HL-60 (cell line): ENCODE measurements at regions not wholly inside any gene's neighbourhood (a gene's known extent, or its start where the extent isn't known, plus 50 kb on each side); places are given as distances from the start of the nearest gene placed in this dataset.

Experiments used
- DNase-seq, 2 experiments: peaks; one replicate each; pipeline ENCODE4 v3.0.0-alpha.2; 2010 to 2020; ENCODE audit warnings: low read depth in 1 of 2, low spot score in 1 of 2
- H3K27ac ChIP-seq: fragments of 250-450 bp; sonication (Bioruptor Pico); replicated peaks from 2 replicates; pipeline ENCODE4 v1.5.1; 2020; ENCODE audit warnings: mild to moderate bottlenecking, moderate library complexity
- H3K27me3 ChIP-seq: fragments of 250-450 bp; sonication (Bioruptor Pico); 2 replicates; pipeline ENCODE4 v1.5.1; 2021; ENCODE audit warnings: mild to moderate bottlenecking, moderate library complexity; ENCODE audit not compliant: insufficient read depth, poor library complexity, severe bottlenecking
- H3K4me3 ChIP-seq: replicated peaks from 2 replicates; pipeline ENCODE4 v1.5.1; 2011; ENCODE audit warnings: mild to moderate bottlenecking, control low read depth, low read length; ENCODE audit not compliant: insufficient read depth
- GABPA ChIP-seq: IDR thresholded peaks from 2 replicates; pipeline ENCODE4 v1.6.1; 2012; ENCODE audit warnings: low read depth
- POLR2AphosphoS5 ChIP-seq: IDR thresholded peaks from 2 replicates; pipeline ENCODE4 v1.6.1; 2012; ENCODE audit warnings: low read depth
- SPI1 ChIP-seq: IDR thresholded peaks from 2 replicates; pipeline ENCODE4 v1.6.1; 2012; ENCODE audit warnings: low read depth, mild to moderate bottlenecking, borderline replicate concordance
- TF ChIP-seq, protein P1 (sequence below): IDR thresholded peaks from 2 replicates; pipeline ENCODE4 v1.6.1; 2012; ENCODE audit warnings: low read depth; ENCODE audit not compliant: insufficient replicate concordance
- TF ChIP-seq, protein P2 (sequence below): IDR thresholded peaks from one replicate; pipeline ENCODE4 v1.5.1; 2011; ENCODE audit warnings: low read length, control low read depth, inconsistent platforms; ENCODE audit not compliant: insufficient read depth

DNA sequence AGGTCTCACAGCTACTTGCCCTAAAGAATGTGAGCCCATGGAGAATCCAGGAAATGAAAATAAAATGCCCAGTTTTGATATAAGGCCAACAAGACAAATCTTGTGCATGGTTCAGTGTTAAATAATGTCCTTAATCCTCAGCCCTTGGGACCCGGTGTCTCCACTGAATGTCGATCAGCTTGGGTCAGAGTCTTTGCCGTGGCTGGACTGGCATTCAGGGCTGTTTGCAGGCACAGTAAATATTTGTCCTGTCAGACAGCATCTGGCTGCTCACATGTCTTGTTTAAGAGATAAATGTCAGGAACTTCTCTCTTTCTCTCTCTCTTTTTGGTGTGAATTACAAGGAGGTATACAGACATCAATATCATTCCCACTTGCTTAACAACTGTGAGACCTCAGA lies 452.5 kb downstream of the FUT8 start:
- DNase-seq: no peak
- Histone ChIP-seq H3K27me3 (no peaks in the 10 kb centered on the region), H3K27ac (no peak overlapping the region), H3K4me3 (no peak overlapping the region)
- no peak for TF ChIP-seq POLR2AphosphoS5
- TF ChIP-seq, protein P1, sequence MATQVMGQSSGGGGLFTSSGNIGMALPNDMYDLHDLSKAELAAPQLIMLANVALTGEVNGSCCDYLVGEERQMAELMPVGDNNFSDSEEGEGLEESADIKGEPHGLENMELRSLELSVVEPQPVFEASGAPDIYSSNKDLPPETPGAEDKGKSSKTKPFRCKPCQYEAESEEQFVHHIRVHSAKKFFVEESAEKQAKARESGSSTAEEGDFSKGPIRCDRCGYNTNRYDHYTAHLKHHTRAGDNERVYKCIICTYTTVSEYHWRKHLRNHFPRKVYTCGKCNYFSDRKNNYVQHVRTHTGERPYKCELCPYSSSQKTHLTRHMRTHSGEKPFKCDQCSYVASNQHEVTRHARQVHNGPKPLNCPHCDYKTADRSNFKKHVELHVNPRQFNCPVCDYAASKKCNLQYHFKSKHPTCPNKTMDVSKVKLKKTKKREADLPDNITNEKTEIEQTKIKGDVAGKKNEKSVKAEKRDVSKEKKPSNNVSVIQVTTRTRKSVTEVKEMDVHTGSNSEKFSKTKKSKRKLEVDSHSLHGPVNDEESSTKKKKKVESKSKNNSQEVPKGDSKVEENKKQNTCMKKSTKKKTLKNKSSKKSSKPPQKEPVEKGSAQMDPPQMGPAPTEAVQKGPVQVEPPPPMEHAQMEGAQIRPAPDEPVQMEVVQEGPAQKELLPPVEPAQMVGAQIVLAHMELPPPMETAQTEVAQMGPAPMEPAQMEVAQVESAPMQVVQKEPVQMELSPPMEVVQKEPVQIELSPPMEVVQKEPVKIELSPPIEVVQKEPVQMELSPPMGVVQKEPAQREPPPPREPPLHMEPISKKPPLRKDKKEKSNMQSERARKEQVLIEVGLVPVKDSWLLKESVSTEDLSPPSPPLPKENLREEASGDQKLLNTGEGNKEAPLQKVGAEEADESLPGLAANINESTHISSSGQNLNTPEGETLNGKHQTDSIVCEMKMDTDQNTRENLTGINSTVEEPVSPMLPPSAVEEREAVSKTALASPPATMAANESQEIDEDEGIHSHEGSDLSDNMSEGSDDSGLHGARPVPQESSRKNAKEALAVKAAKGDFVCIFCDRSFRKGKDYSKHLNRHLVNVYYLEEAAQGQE: no peak
- no peak for TF ChIP-seq GABPA
- TF ChIP-seq SPI1: no peak
- TF ChIP-seq, protein P2, sequence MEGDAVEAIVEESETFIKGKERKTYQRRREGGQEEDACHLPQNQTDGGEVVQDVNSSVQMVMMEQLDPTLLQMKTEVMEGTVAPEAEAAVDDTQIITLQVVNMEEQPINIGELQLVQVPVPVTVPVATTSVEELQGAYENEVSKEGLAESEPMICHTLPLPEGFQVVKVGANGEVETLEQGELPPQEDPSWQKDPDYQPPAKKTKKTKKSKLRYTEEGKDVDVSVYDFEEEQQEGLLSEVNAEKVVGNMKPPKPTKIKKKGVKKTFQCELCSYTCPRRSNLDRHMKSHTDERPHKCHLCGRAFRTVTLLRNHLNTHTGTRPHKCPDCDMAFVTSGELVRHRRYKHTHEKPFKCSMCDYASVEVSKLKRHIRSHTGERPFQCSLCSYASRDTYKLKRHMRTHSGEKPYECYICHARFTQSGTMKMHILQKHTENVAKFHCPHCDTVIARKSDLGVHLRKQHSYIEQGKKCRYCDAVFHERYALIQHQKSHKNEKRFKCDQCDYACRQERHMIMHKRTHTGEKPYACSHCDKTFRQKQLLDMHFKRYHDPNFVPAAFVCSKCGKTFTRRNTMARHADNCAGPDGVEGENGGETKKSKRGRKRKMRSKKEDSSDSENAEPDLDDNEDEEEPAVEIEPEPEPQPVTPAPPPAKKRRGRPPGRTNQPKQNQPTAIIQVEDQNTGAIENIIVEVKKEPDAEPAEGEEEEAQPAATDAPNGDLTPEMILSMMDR: no peak

DNA sequence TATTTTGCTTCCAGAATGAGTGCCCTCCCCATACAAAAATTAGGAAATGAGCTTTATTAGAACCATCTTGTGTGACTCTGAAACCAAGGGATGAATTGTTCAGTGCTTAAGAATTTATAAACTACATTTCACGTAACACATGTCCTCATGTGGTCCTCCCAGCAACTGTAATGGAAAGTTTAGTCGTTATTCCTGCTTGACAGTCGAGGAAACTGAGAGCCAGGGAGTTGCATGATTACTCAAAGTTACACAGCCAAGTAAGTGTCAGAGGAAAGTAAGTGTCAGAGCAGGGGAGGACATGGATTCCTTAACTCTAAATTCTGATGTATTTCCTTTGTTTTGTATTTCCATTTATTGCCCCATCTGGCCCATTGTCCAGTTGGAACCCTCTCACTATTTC lies 453.9 kb downstream of the FUT8 start:
- Histone ChIP-seq H3K27me3 (no peaks in the 10 kb centered on the region), H3K4me3 (no peak overlapping the region), H3K27ac (no peak overlapping the region)
- no peak for DNase-seq
- TF ChIP-seq, protein P2: no peak
- TF ChIP-seq, protein P1: no peak
- no peak for TF ChIP-seq GABPA
- TF ChIP-seq POLR2AphosphoS5: no peak
- TF ChIP-seq SPI1: no peak

DNA sequence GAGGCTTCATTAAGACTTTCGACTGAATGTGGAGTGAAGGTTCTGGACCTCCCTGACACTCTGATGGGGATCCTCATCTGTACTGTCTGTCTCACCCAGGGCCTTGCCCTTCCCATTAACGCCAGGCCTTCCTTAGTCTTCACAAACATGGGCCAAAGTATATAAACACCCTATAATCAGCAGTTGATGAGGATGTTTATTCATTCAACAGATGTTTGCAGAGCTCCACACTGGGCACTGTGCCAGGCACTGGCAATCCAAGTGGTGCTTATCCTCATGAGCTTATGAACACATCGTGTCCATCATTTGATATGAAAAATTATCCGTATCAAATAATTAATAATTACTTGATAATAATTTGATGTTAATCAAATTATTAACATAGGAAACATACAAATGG lies 454.4 kb downstream of the FUT8 start:
- H3K27me3 ChIP-seq: no peaks in the 10 kb centered on the region
- H3K27ac ChIP-seq: no peak overlapping the region
- DNase-seq: no peak

More for the DNA sequence above, 454.4 kb downstream of the FUT8 start:
- TF ChIP-seq, protein P2: no peak
- TF ChIP-seq GABPA (no peak), SPI1 (no peak), POLR2AphosphoS5 (no peak)
- TF ChIP-seq, protein P1: no peak
- H3K4me3 ChIP-seq: no peak overlapping the region
